AG08396 (cell line): ENCODE measurements at regions not wholly inside any gene's neighbourhood (a gene's known extent, or its start where the extent isn't known, plus 50 kb on each side); places are given as distances from the start of the nearest gene placed in this dataset.

Experiments used
- DNase-seq: peaks from one replicate; pipeline ENCODE4 v3.0.0; 2012; ENCODE audit warnings: low spot score, mixed read lengths

- no peak for DNase-seq
Observed at GRCh38 chr10:7027913-7028808, 382.7 kb downstream of the SFMBT2 start.

GRCh38 chr10:7027237-7027912, 383.5 kb downstream of the SFMBT2 start:
- DNase-seq = no peak

DNA sequence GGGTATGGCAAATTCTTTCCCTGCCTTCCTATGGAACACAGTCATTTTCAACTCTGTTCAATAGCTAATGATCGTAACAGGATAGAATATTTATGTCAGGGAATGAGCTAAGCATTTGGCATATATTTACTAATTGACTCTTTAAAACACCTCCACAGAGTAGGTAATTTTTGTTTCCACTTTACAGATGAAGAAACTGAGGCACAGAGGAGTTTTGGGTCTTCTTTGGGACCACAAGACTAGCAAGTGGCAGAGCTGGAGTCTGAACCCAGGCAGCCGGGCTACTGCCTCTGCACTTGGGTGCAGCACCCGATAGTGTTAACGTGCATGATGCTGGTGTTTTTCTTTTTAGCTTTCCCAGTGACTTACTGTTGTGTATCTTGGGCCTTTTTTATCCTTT, 384.0 kb downstream of the SFMBT2 start:
- DNase-seq = no peak

DNA sequence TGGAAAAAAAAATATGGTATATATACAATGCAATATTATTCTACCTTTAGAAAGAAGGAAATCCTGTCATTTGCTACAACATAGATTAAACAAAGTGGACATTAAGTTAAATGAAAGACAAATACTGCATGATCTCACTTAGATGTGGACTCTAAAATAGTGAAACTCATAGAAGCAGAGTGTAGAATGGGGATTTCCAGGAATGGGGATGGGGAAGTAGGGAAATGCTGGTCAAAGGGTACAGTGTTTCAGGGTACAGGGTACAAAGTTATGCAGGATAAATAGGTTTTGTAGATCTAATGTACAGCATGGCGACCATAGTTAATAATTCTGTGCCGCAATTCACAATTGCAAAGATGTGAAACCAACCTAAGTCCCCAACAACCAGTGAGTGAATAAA, 385.5 kb downstream of the SFMBT2 start:
- no peak for DNase-seq

- no peak for DNase-seq
Observed at GRCh38 chr10:7015457-7015856, 395.4 kb downstream of the SFMBT2 start.

- no peak for DNase-seq
Observed at GRCh38 chr10:7014721-7015120, 396.1 kb downstream of the SFMBT2 start.

DNA sequence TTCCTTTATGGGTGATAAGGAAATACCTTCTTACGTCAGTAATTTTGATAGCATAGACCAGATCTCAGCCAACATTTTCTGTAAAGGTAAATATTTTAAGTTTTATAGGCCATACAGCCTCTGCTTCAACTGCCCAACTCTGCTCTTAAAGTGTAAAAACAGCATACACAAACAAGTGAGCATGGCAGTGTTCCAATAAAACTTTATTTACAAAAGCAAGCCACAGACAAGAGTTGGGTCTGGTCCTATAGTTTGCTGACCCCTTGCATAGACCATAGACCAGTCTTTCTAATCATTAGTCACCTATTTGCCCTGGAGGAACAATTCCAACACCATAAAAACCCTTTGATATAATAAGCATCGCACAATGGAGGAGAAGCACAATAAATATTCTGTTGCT, 398.8 kb downstream of the SFMBT2 start:
- no peak for DNase-seq

- no peak for DNase-seq
Observed at GRCh38 chr10:7008645-7009044, 402.2 kb downstream of the SFMBT2 start.

GRCh38 chr10:7007600-7008190, 403.1 kb downstream of the SFMBT2 start:
- no peak for DNase-seq

GRCh38 chr10:7006566-7006965, 404.3 kb downstream of the SFMBT2 start:
- no peak for DNase-seq

DNA sequence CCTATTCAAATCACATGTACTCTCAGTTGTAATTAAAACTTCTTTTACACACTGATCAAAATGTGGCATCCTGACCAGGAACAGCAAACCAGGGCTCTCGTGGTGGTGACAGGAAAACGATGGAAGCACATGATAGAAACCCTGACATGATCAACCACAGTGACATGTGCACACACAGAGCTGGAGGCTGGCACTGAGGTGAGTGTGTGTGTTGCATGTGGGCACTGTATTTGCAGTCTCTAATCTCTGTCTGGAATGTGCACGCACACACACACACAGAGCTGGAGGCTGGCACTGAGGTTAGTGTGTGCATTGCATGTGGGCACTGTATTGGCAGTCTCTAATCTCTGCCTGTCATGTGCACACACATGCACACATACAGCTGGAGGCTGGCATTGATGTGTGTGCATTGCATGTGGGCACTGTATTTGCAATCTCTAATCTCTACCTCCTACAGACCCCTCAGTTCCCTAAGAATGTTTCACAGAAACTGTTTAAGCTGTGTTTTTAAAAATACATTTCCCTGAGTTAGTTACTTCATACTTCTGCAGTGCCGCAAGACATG, 406.9 kb downstream of the SFMBT2 start:
- DNase-seq = no peak

GRCh38 chr10:7000061-7000460, 410.8 kb downstream of the SFMBT2 start:
- no peak for DNase-seq

DNA sequence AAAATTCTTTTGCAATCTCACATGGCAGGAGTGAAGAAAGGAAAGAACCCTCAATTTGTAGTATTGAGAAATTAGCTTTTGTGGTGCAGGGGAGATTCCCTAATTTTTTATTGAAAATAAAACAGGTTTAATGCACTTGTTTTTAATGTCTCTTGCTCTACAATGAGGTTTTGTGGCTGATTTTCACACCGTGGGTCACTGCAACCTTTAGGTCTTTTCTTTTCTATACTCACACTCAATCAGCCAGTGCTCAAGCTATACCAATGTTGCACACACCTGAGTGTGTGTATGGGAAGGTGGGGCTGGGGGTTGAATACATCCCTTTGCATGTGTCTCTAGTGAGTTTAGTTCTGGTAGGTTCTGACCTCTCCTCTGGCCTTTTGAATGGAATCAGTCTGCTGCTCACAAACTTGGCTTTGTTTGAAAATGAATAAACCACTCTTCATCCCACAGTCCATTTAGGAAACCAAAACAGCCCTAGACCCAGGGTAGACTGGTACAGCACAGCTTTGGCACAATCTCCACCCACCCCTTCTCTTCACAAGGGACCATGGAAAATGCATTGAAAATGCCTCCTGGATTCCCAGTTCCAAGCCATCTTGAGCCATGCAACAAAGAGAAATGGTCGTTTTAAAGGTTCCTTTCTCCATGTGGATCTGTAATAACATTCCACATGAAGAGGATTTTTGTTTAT, 411.5 kb downstream of the SFMBT2 start:
- DNase-seq = no peak

GRCh38 chr10:6997509-6997908, 413.3 kb downstream of the SFMBT2 start:
- no peak for DNase-seq

- DNase-seq = no peak
Observed at GRCh38 chr10:6996431-6996830, 414.4 kb downstream of the SFMBT2 start.

DNA sequence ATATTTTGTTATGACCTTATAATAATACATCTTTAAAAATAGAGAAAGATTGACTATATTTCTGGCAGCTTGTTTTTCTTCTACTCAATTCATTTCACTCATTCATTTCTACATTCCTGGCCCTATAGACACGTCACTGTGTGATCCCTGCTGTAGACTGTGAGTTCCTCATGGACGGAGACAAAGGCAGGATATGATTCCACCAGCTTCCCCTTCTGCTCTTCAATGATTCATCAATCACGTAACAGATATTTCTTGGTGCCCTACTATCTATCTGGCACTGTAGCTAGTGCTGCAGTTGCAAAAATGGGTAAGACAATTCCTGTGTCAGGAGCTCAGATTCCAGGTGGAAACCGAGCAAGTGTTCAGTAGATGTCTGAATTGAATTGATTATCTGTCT, 415.0 kb downstream of the SFMBT2 start:
- DNase-seq = no peak

DNA sequence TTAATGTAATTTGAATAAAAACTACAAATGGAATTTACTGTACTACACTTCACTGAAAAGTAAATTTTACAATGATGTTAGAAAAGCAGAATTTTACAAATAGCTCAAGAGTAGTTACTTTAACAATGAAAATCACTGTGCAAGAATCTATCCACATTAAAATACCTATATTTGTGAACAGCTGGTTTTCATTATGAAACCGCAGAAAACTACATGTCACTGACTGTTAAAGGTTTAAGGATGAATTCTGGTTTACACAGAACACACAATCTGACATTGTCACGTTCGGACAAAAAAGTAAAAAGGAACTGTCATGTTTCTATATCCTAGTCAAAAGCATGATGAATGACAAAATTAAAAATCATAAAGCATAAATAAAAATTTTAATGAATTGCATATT, 415.3 kb upstream of the PRKCQ start:
- no peak for DNase-seq

DNA sequence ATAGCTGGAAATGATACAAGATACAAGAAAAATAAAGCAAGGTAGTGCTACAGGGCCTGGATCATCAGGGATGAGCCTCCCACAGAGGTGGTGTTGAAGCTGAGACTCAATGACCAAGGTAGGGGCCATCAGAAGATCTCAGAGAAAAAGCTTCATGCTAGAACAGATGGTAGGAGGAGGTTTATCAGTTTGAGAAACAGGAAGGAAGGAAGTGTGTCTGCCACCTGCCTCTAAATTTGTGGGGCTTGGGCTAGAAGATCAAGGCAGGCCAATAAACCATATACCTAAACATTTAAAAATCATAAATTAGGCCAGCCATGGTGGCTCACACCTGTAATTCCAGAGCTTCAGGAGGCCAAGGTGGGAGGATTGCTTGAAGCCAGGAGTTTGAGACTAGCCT, 410.8 kb upstream of the PRKCQ start:
- no peak for DNase-seq

- DNase-seq = no peak
Observed at GRCh38 chr10:6988654-6989053, 408.6 kb upstream of the PRKCQ start.

GRCh38 chr10:6987536-6987945, 407.5 kb upstream of the PRKCQ start:
- no peak for DNase-seq

- DNase-seq = no peak
Observed at GRCh38 chr10:6986927-6987326, 406.9 kb upstream of the PRKCQ start.

GRCh38 chr10:6985644-6986043, 405.6 kb upstream of the PRKCQ start:
- DNase-seq = no peak
